MCF 10A (cell line): ENCODE measurements at regions not wholly inside any gene's neighbourhood (a gene's known extent, or its start where the extent isn't known, plus 50 kb on each side); places are given as distances from the start of the nearest gene placed in this dataset.

Source experiments
- BruUV-seq: library from RNA; stranded (reverse); fragments of 400-500 nt; replicated peaks from 2 replicates; lab custom pipeline; 2021; lab: Mats Ljungman, UMichigan
- CTCF ChIA-PET: fragments of 300-600 bp; sonication (Branson Sonifier 250); formaldehyde crosslinking; extraction: SDS; loops from one replicate; lab custom pipeline; 2021; ENCODE audit warnings: antibody characterized with exemption, inconsistent platforms; lab: Yijun Ruan, JAX
- POLR2A ChIA-PET: fragments of 300-600, 350-650 bp; sonication (Branson Sonifier 250); formaldehyde crosslinking; extraction: SDS; loops from one replicate; lab custom pipeline; 2020; ENCODE audit warnings: antibody characterized with exemption, inconsistent platforms; lab: Yijun Ruan, JAX
- DNase-seq: peaks from one replicate; pipeline ENCODE4 v3.0.0-alpha.2; 2018; ENCODE audit not compliant: unreplicated experiment
- H3K27ac Mint-ChIP-seq: one replicate; pipeline ENCODE4 v1.8.0; 2022; ENCODE audit warnings: mild to moderate bottlenecking, low read depth, mixed read lengths; ENCODE audit not compliant: unreplicated experiment
- H3K27me3 Mint-ChIP-seq: one replicate; pipeline ENCODE4 v1.8.0; 2022; ENCODE audit warnings: mixed read lengths; ENCODE audit not compliant: insufficient read depth, unreplicated experiment
- H3K36me3 Mint-ChIP-seq: one replicate; pipeline ENCODE4 v1.8.0; 2022; ENCODE audit warnings: mild to moderate bottlenecking, moderate library complexity, mixed read lengths; ENCODE audit not compliant: insufficient read depth, unreplicated experiment
- H3K4me1 Mint-ChIP-seq: one replicate; pipeline ENCODE4 v1.8.0; 2022; ENCODE audit warnings: mixed read lengths; ENCODE audit not compliant: insufficient read depth, unreplicated experiment
- H3K4me3 Mint-ChIP-seq: one replicate; pipeline ENCODE4 v1.8.0; 2022; ENCODE audit warnings: mild to moderate bottlenecking, moderate library complexity, mixed read lengths; ENCODE audit not compliant: unreplicated experiment
- H3K9me3 Mint-ChIP-seq: one replicate; pipeline ENCODE4 v1.8.0; 2022; ENCODE audit warnings: mixed read lengths; ENCODE audit not compliant: unreplicated experiment
- intact Hi-C: fragments of 100-400 bp; cut with micrococcal nuclease; formaldehyde crosslinking; loops from 2 replicates; pipeline ENCODE4 v1.14.1; 2022
- TF ChIP-seq, protein P1 (sequence below): fragments of 200-600 bp; IDR thresholded peaks from one replicate; pipeline ENCODE4 v1.8.0; 2022; ENCODE audit warnings: antibody characterized with exemption, mild to moderate bottlenecking; ENCODE audit not compliant: unreplicated experiment

DNA sequence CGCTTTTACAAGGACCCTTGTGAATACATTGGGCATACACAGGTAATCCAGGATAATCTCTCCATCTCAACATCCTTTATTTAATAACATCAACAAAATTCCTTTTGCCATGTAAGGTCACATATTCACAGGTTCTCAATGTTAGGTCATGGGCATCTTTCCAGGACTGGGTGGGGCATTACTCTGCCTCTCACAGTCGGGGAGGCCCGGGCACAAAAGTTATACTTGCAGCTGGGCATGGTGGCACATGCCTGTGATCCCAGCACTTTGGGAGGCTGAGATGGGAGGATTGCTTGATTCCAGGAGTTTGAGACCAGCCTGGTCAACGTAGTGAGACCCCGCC, 93.7 kb upstream of the AP1S2 start:
- Mint-ChIP-seq H3K36me3 (no peaks in the 10 kb centered on the region), H3K27me3 (peaks cover 44% of the 10 kb centered on the region), H3K9me3 (no peaks in the 10 kb centered on the region), H3K27ac (peak overlapping the region; percentile 25), H3K4me3 (no peak overlapping the region), H3K4me1 (peaks cover 21% of the 10 kb centered on the region)
- no TSS peak for BruUV-seq
- TF ChIP-seq, protein P1, sequence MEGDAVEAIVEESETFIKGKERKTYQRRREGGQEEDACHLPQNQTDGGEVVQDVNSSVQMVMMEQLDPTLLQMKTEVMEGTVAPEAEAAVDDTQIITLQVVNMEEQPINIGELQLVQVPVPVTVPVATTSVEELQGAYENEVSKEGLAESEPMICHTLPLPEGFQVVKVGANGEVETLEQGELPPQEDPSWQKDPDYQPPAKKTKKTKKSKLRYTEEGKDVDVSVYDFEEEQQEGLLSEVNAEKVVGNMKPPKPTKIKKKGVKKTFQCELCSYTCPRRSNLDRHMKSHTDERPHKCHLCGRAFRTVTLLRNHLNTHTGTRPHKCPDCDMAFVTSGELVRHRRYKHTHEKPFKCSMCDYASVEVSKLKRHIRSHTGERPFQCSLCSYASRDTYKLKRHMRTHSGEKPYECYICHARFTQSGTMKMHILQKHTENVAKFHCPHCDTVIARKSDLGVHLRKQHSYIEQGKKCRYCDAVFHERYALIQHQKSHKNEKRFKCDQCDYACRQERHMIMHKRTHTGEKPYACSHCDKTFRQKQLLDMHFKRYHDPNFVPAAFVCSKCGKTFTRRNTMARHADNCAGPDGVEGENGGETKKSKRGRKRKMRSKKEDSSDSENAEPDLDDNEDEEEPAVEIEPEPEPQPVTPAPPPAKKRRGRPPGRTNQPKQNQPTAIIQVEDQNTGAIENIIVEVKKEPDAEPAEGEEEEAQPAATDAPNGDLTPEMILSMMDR = no peak
- peak; percentile 47 for DNase-seq
- intact Hi-C loops = no loop called here
- ChIA-PET POLR2A (no interaction called here), CTCF (interaction anchor here (0.6 to 0.8 kb wide), 2 partner anchors 115 to 1672 kb away, joined by 3 read pairs; no protein-coding TSS in a partner anchor)

DNA sequence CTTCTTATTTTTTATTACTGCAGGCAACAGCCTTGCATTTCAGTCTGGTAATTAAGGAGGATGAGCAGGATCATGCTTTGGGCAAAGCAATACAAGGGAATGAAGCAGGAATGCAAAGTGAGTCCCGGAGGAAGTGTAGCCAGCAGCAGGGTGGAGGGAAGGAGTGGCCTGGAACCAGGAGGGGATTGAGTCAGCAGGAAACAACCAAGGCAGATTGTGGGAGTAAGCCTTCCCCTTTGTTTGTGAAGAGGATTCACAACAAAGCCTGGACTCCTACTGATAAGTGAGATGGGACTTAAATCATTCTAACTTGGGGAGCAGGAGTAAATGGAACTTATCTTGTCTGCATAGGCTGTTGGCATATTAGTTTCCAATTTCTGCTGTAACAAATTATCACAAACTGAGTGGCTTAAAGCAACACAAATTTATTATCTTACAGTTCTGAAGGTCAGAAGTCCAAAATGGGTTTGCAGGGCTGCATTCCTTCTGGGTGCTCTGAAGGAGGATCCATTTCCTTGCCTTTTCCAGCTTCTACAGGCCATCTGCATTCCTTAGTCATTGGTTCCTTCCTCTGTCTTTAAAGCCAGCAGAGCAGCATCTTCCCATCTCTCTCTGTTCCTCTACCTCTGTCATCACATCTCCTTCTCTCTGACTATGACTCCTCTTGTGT, 93.2 kb upstream of the AP1S2 start:
- Mint-ChIP-seq H3K27me3 (peaks cover 44% of the 10 kb centered on the region), H3K27ac (peak overlapping the region; percentile 25), H3K4me1 (peaks cover 21% of the 10 kb centered on the region), H3K9me3 (no peaks in the 10 kb centered on the region), H3K4me3 (peak overlapping the region; percentile 22), H3K36me3 (no peaks in the 10 kb centered on the region)
- intact Hi-C loops = no loop called here
- TF ChIP-seq, protein P1 = no peak
- ChIA-PET CTCF (no interaction called here), POLR2A (interaction anchor here (0.6 kb wide), 1 partner anchor 24 kb away, joined by 3 read pairs; no protein-coding TSS in a partner anchor)
- BruUV-seq = no TSS peak
- peak; percentile 76 for DNase-seq

DNA sequence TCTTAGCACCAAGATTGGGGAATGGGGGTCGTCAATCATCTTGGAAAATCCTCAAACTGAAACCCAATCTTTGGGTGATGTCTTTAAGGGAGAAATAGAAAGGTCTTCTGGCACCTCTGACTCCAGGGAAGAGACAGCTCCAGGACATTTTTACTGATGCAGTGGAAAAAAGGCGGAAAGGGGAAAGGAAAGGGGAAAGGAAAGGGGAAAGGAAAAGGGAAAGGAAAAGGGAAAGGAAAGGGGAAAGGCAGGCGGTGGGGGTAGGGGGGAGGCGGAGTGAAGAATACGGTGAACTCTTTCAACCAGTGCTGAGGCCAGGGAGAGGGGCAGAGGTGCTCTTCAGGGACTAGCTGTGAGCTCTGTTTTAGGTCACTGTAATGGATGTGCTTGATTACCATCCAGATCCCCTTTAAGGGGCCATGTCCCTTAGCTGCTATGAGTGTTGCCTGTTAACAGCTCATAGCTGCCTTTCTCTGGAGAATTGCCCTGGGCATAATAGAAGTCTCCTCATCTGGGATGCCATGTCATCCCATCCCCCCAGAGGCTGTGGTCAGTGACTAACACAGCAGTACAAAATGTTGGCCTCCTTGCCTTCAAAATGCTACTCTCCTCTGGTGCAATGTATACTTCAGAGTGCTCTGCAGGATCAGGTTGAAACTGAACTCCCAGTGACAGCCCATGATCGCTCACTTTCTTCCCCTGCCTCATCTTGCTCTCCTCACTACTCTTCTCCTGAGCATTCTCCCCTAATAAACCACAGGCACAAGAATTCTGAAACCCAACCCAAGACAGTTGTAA, 92.4 kb upstream of the AP1S2 start:
- Mint-ChIP-seq H3K27me3 (peaks cover 49% of the 10 kb centered on the region), H3K4me1 (peaks cover 21% of the 10 kb centered on the region), H3K9me3 (no peaks in the 10 kb centered on the region), H3K36me3 (no peaks in the 10 kb centered on the region), H3K27ac (peak overlapping the region; percentile 25), H3K4me3 (peak overlapping the region; percentile 22)
- POLR2A ChIA-PET = interaction anchor here (0.6 to 0.7 kb wide), 2 partner anchors 25 to 416 kb away, joined by 3 to 4 read pairs; no protein-coding TSS in a partner anchor
- BruUV-seq = no TSS peak
- TF ChIP-seq, protein P1 = no peak
- CTCF ChIA-PET = interaction anchor here (0.7 kb wide), 1 partner anchor 36 kb away, joined by 3 read pairs; no protein-coding TSS in a partner anchor
- peak; percentile 96 for DNase-seq
- intact Hi-C loops = no loop called here

DNA sequence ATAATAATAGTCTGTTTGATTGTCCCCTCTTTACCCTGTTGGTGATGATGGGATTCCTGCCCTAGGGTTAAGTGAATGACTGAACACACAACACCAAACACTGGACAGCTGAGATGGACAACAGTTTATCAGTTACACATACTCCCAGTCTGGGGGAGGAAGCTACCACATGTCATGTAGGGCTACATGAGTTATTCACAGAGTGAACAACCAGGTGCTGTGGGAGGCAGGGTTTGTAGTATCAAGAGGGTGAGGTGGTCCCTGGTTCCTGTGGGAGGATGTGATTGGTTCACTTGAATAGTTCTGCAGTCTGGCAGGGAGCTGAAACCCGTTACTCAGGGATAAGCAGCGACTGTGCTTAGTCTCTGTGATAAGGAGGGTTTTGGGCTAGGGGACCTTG, 88.8 kb upstream of the AP1S2 start:
- Mint-ChIP-seq H3K9me3 (no peaks in the 10 kb centered on the region), H3K27me3 (peaks cover 34% of the 10 kb centered on the region), H3K4me1 (peaks cover 15% of the 10 kb centered on the region), H3K36me3 (no peaks in the 10 kb centered on the region), H3K4me3 (no peak overlapping the region), H3K27ac (no peak overlapping the region)
- CTCF ChIA-PET = no interaction called here
- POLR2A ChIA-PET = no interaction called here
- DNase-seq = no peak
- TF ChIP-seq, protein P1 = no peak
- no TSS peak for BruUV-seq
- intact Hi-C loops = no loop called here
